Ovary (tissue), 3 donors: ENCODE measurements at regions not wholly inside any gene's neighbourhood (a gene's known extent, or its start where the extent isn't known, plus 50 kb on each side); places are given as distances from the start of the nearest gene placed in this dataset.

Experiments used
- CTCF ChIP-seq, 3 donors: fragments of 450-650 bp in 2 of 3; fragments of 200-600 bp in 1 of 3; IDR thresholded peaks; one replicate each; pipeline versions ENCODE4 v1.5.1 to v1.8.0; 2016 to 2022; ENCODE audit warnings: antibody characterized with exemption in 3 of 3, mild to moderate bottlenecking in 1 of 3
- POLR2A ChIP-seq: fragments of 450-650 bp; IDR thresholded peaks from one replicate; pipeline ENCODE4 v1.6.1; 2017; ENCODE audit warnings: antibody characterized with exemption, mild to moderate bottlenecking, moderate library complexity
- donor health status: DM: no; HTN: no; CAD: no.

GRCh38 chr4:130026185-130026584 is 930.2 kb downstream of the C4orf33 start:
- no peak for TF ChIP-seq CTCF (IDR thresholded peaks at IDR 0.05)
- TF ChIP-seq POLR2A = no peak
